Lower lobe of right lung (tissue), 2 donors: ENCODE measurements at regions not wholly inside any gene's neighbourhood (a gene's known extent, or its start where the extent isn't known, plus 50 kb on each side); places are given as distances from the start of the nearest gene placed in this dataset.

ENCODE experiments used
- ATAC-seq, 2 donors: fragments of 200-7000 bp; cut with Tn5 transposase; one replicate each; pipeline ENCODE4 v1.9.1; 2020 to 2022; ENCODE audit warnings: mild to moderate bottlenecking in 2 of 2, moderate library complexity in 2 of 2
- DNase-seq: peaks from one replicate; pipeline ENCODE4 v3.0.0-alpha.2; 2020
- H3K27ac ChIP-seq: fragments of 200-600 bp; one replicate; pipeline ENCODE4 v1.8.0; 2022
- H3K27me3 ChIP-seq: fragments of 200-600 bp; one replicate; pipeline ENCODE4 v1.8.0; 2022; ENCODE audit warnings: low read depth
- H3K36me3 ChIP-seq: fragments of 200-600 bp; one replicate; pipeline ENCODE4 v1.8.0; 2022; ENCODE audit warnings: mild to moderate bottlenecking
- H3K4me1 ChIP-seq: fragments of 200-600 bp; one replicate; pipeline ENCODE4 v1.8.0; 2022
- H3K4me3 ChIP-seq: fragments of 200-600 bp; one replicate; pipeline ENCODE4 v1.8.0; 2022; ENCODE audit warnings: mild to moderate bottlenecking
- H3K9me3 ChIP-seq: fragments of 200-600 bp; one replicate; pipeline ENCODE4 v1.8.0; 2022
- intact Hi-C: fragments of 100-400 bp; cut with DNase I; formaldehyde crosslinking; loops from one replicate; pipeline ENCODE4 v1.11.0; 2022
- TF ChIP-seq, protein P1 (sequence below): fragments of 200-600 bp; IDR thresholded peaks from one replicate; pipeline ENCODE4 v1.8.0; 2022; ENCODE audit warnings: antibody characterized with exemption, mild to moderate bottlenecking
- donor health status: DM: no; HTN: yes; CAD: no; lungs with severe emphysema.

DNA sequence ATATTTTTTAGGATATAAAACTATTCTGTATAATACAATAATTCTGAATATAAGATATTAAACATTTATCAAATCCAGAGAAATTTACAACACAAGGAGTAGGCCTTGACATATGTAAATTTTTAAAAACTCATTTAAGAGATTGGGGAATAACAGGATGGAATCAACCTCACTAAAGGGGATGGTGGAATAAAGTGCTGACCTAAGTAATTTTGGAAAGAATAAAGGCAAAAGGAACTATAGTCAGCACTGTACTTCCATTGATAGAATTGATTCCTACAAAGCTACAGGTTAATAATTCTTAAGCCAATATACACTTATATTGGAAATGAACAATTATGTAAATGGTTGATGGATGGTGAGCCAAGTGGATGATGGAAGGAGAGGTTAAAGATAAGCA, 549.3 kb downstream of the TBL1XR1 start:
- ATAC-seq (no peak), DNase-seq (no peak)
- Histone ChIP-seq H3K4me1 (no peaks in the 10 kb centered on the region), H3K9me3 (no peaks in the 10 kb centered on the region), H3K36me3 (no peaks in the 10 kb centered on the region), H3K4me3 (no peak overlapping the region), H3K27me3 (no peaks in the 10 kb centered on the region), H3K27ac (no peak overlapping the region)
- TF ChIP-seq, protein P1, sequence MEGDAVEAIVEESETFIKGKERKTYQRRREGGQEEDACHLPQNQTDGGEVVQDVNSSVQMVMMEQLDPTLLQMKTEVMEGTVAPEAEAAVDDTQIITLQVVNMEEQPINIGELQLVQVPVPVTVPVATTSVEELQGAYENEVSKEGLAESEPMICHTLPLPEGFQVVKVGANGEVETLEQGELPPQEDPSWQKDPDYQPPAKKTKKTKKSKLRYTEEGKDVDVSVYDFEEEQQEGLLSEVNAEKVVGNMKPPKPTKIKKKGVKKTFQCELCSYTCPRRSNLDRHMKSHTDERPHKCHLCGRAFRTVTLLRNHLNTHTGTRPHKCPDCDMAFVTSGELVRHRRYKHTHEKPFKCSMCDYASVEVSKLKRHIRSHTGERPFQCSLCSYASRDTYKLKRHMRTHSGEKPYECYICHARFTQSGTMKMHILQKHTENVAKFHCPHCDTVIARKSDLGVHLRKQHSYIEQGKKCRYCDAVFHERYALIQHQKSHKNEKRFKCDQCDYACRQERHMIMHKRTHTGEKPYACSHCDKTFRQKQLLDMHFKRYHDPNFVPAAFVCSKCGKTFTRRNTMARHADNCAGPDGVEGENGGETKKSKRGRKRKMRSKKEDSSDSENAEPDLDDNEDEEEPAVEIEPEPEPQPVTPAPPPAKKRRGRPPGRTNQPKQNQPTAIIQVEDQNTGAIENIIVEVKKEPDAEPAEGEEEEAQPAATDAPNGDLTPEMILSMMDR, result no peak
- intact Hi-C loops, result no loop called here

DNA sequence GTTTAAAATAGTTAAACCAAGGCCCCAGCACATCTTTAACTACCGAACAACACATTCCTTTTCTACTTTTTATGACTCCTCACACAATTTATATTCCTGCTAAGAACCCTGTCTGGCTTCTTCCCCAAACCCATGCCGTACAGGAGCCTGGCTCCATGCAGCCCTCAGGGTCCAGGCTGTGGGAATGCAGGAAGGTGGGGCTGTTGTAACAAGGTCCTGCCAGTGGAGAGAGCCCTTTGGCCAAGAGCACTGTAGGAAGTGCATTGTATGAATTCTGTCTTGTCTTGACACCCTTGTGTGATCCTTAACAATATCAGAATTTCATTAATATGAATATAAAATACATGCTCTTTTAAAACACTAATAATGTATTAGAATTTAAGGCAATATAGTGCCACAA, 563.8 kb downstream of the TBL1XR1 start:
- no peak for DNase-seq
- no peaks in the 10 kb centered on the region for H3K36me3 ChIP-seq
- no peaks in the 10 kb centered on the region for H3K4me1 ChIP-seq
- ATAC-seq, result no peak
- no peak overlapping the region for H3K4me3 ChIP-seq
- no peaks in the 10 kb centered on the region for H3K9me3 ChIP-seq
- intact Hi-C loops, result no loop called here
- H3K27me3 ChIP-seq, result no peaks in the 10 kb centered on the region
- TF ChIP-seq, protein P1, result no peak
- H3K27ac ChIP-seq, result no peak overlapping the region

DNA sequence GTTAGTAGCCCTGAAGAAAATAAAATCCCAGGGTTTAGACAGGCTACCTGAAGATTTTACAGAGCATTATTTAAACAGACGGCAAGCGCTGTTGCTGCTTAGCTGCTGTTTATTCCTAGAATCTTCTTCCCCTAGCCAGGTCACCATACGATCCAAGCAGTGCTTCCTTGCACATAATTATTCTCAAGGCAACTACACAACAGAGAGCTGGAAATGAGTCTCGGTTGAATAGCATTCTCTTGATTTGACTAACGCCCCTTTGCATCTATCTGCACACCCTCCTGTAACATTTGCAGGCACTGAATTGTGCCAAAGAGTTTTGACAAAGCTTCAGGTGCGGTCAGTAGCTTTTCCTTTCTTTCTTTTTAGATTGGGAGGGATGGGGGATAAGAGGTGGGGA, 564.4 kb downstream of the TBL1XR1 start:
- intact Hi-C loops, result no loop called here
- TF ChIP-seq, protein P1, result no peak
- Histone ChIP-seq H3K27ac (no peak overlapping the region), H3K4me1 (no peaks in the 10 kb centered on the region), H3K27me3 (no peaks in the 10 kb centered on the region), H3K36me3 (no peaks in the 10 kb centered on the region), H3K4me3 (no peak overlapping the region), H3K9me3 (no peaks in the 10 kb centered on the region)
- ATAC-seq, result no peak
- no peak for DNase-seq

DNA sequence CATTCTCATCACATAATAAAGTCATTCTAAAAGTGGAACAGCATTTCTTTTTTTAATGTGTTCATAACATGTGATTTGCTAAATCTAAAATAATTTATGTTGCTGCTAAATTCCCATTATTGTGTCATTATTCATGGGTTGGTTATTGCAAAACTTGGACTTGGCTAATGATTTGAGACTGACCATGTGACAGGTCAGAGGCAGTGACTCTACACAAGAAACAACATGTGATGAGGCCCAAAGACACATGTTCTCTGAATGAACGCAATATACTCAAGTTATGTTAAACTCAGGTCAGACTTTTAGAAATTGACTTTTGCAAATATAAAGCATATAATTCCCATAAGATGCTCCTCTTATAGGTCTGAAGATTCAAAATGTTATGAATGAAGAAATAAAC, 566.1 kb downstream of the TBL1XR1 start:
- Histone ChIP-seq H3K4me3 (no peak overlapping the region), H3K36me3 (no peaks in the 10 kb centered on the region), H3K27ac (no peak overlapping the region), H3K27me3 (no peaks in the 10 kb centered on the region), H3K9me3 (no peaks in the 10 kb centered on the region), H3K4me1 (no peaks in the 10 kb centered on the region)
- intact Hi-C loops, result no loop called here
- ATAC-seq (no peak), DNase-seq (no peak)
- TF ChIP-seq, protein P1, result no peak

DNA sequence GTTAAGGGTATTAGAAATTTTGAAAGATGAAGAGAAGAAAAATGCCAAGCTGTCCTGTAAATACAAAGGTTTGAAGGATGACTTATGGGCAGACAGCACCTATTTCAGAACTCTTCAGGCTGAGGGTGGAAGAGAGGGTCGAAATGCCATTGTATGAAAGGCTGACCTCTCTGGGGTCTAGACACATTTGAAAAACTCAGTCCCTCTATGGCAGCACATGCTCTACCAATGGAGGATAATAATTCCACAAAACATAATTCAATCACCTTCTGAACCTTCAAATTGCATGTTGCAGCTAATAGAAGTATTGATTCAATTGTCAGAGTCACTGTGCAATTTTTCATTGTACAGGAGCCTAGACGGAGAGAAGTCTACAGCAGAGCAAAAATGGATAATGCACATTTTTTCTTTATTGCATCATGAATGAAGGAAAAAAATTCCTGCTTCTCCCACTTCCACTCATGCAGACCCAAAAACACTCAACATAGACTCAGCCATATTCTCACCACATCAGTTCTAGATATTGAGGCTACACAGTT, 569.1 kb downstream of the TBL1XR1 start:
- intact Hi-C loops, result no loop called here

More for the DNA sequence above, 569.1 kb downstream of the TBL1XR1 start:
- ATAC-seq (no peak), DNase-seq (no peak)
- Histone ChIP-seq H3K4me3 (no peak overlapping the region), H3K36me3 (no peaks in the 10 kb centered on the region), H3K27me3 (no peaks in the 10 kb centered on the region), H3K9me3 (no peaks in the 10 kb centered on the region), H3K27ac (no peak overlapping the region), H3K4me1 (no peaks in the 10 kb centered on the region)
- TF ChIP-seq, protein P1, result no peak
